ENCODE measurements at regions not wholly inside any gene's neighbourhood (a gene's known extent, or its start where the extent isn't known, plus 50 kb on each side); places are given as distances from the start of the nearest gene placed in this dataset.
"Not testable (repeated sequence)": the region's sequence is repeated elsewhere in the genome, so short reads cannot be mapped to it uniquely, and the experiment has no call there.

GRCh38 chr1:54474310-54475251 lies 68.4 kb upstream of the SSBP3 start:
- DNase-seq (ENCODE audit: low read depth in 2 of 2), result no peak

GRCh38 chr1:54471588-54471987 lies 65.4 kb upstream of the SSBP3 start:
- DNase-seq (ENCODE audit: low read depth in 2 of 2), result no peak

- not testable (repeated sequence) for DNase-seq (ENCODE audit: low read depth in 2 of 2)
Observed at GRCh38 chr1:54469444-54469843, 63.2 kb upstream of the SSBP3 start.

- DNase-seq (ENCODE audit: low read depth in 2 of 2), result peak in 1 of 2 donors; percentile 44
Observed at GRCh38 chr1:54468288-54469084, 62.3 kb upstream of the SSBP3 start.

- no peak for DNase-seq (ENCODE audit: low read depth in 2 of 2)
Observed at GRCh38 chr1:54465351-54465811, 59.2 kb upstream of the SSBP3 start.

GRCh38 chr1:54464477-54465146 lies 58.4 kb upstream of the SSBP3 start:
- DNase-seq (ENCODE audit: low read depth in 2 of 2), result peak in 1 of 2 donors; percentile 79

GRCh38 chr1:54464031-54464476 lies 57.9 kb upstream of the SSBP3 start:
- peak in 1 of 2 donors; percentile 39 for DNase-seq (ENCODE audit: low read depth in 2 of 2)

- no peak for DNase-seq (ENCODE audit: low read depth in 2 of 2)
Observed at GRCh38 chr1:54463259-54464030, 57.3 kb upstream of the SSBP3 start.

GRCh38 chr1:54462597-54463258 lies 56.5 kb upstream of the SSBP3 start:
- no peak for DNase-seq (ENCODE audit: low read depth in 2 of 2)

- DNase-seq (ENCODE audit: low read depth in 2 of 2), result no peak
Observed at GRCh38 chr1:54461731-54462596, 55.8 kb upstream of the SSBP3 start.

GRCh38 chr1:54460861-54461387 lies 54.7 kb upstream of the SSBP3 start:
- no peak for DNase-seq (ENCODE audit: low read depth in 2 of 2)

GRCh38 chr1:54460351-54460750 lies 54.2 kb upstream of the SSBP3 start:
- DNase-seq (ENCODE audit: low read depth in 2 of 2), result no peak

GRCh38 chr1:54459726-54460191 lies 53.6 kb upstream of the SSBP3 start:
- no peak for DNase-seq (ENCODE audit: low read depth in 2 of 2)

GRCh38 chr1:54459140-54459539 lies 52.9 kb upstream of the SSBP3 start:
- no peak for DNase-seq (ENCODE audit: low read depth in 2 of 2)

GRCh38 chr1:54456921-54457529 lies 50.8 kb upstream of the SSBP3 start:
- no peak for DNase-seq (ENCODE audit: low read depth in 2 of 2)

- no peak for DNase-seq (ENCODE audit: low read depth in 2 of 2)
Observed at GRCh38 chr1:54456361-54456760, 50.2 kb upstream of the SSBP3 start.

Data from lung microvascular endothelial cell (primary cell).